Mesendoderm (in vitro differentiated cells): ENCODE measurements at regions not wholly inside any gene's neighbourhood (a gene's known extent, or its start where the extent isn't known, plus 50 kb on each side); places are given as distances from the start of the nearest gene placed in this dataset.

Experiments
- DNase-seq: peaks from one replicate; pipeline ENCODE4 v3.0.0; 2013
- H2AK5ac ChIP-seq: 2 replicates; pipeline ENCODE4 v1.6.1; 2013; ENCODE audit warnings: low read length, inconsistent platforms
- H2BK120ac ChIP-seq: 2 replicates; pipeline ENCODE4 v1.6.1; 2013; ENCODE audit warnings: low read depth, mild to moderate bottlenecking, low read length, moderate library complexity, mixed read lengths
- H2BK15ac ChIP-seq: replicated peaks from 2 replicates; pipeline ENCODE4 v1.6.1; 2013; ENCODE audit warnings: low read depth, mild to moderate bottlenecking, moderate library complexity
- H2BK5ac ChIP-seq: 2 replicates; pipeline ENCODE4 v1.6.1; 2013; ENCODE audit warnings: low read length, inconsistent platforms
- H3K18ac ChIP-seq: 2 replicates; pipeline ENCODE4 v1.6.1; 2013; ENCODE audit warnings: mild to moderate bottlenecking, low read length, mixed read lengths
- H3K23ac ChIP-seq: one replicate; pipeline ENCODE4 v1.6.1; 2013; ENCODE audit warnings: low read length
- H3K27ac ChIP-seq: 2 replicates; pipeline ENCODE4 v1.5.1; 2013; ENCODE audit warnings: low read depth, mild to moderate bottlenecking, inconsistent platforms, low read length, moderate library complexity
- H3K27me3 ChIP-seq: 2 replicates; pipeline ENCODE4 v1.6.1; 2013; ENCODE audit warnings: low read length, control low read depth, mild to moderate bottlenecking, inconsistent platforms; ENCODE audit not compliant: insufficient read depth, poor library complexity
- H3K36me3 ChIP-seq: 2 replicates; pipeline ENCODE4 v1.6.1; 2013; ENCODE audit warnings: low read length, inconsistent platforms; ENCODE audit not compliant: control insufficient read depth, insufficient read depth
- H3K4ac ChIP-seq: one replicate; pipeline ENCODE4 v1.6.1; 2013; ENCODE audit warnings: low read depth, mild to moderate bottlenecking, low read length, moderate library complexity
- H3K4me1 ChIP-seq: 2 replicates; pipeline ENCODE4 v1.6.1; 2013; ENCODE audit warnings: low read depth, low read length, inconsistent platforms; ENCODE audit not compliant: control insufficient read depth
- H3K4me2 ChIP-seq: 2 replicates; pipeline ENCODE4 v1.6.1; 2013; ENCODE audit warnings: low read length
- H3K4me3 ChIP-seq: 2 replicates; pipeline ENCODE4 v1.5.1; 2013; ENCODE audit warnings: mild to moderate bottlenecking, low read length
- H3K56ac ChIP-seq: one replicate; pipeline ENCODE4 v1.6.1; 2013; ENCODE audit warnings: low read length
- H3K79me1 ChIP-seq: 2 replicates; pipeline ENCODE4 v1.6.1; 2013; ENCODE audit warnings: low read length, inconsistent platforms
- H3K79me2 ChIP-seq: 2 replicates; pipeline ENCODE4 v1.6.1; 2013; ENCODE audit warnings: mild to moderate bottlenecking, low read length; ENCODE audit not compliant: control insufficient read depth, insufficient read depth
- H3K9ac ChIP-seq: 2 replicates; pipeline ENCODE4 v1.6.1; 2013; ENCODE audit warnings: low read length, inconsistent platforms
- H4K5ac ChIP-seq: one replicate; pipeline ENCODE4 v1.6.1; 2013; ENCODE audit warnings: low read length
- H4K8ac ChIP-seq: one replicate; pipeline ENCODE4 v1.6.1; 2013; ENCODE audit warnings: low read depth, mild to moderate bottlenecking, control low read depth, low read length, moderate library complexity
- WGBS: extraction: QIAGEN DNeasy Blood & Tissue Kit; methylation state at CpG from one replicate; pipeline ENCODE4 v1.1.7; 2013; ENCODE audit warnings: low lambda C conversion rate, missing lambda C conversion rate; ENCODE audit not compliant: insufficient coverage; ENCODE audit errors: extremely low coverage; 5-methylcytosine and 5-hydroxymethylcytosine counted together

- Histone ChIP-seq H3K4me3 (no peak overlapping the region), H2BK15ac (no peak overlapping the region)
Observed at GRCh38 chr10:120314442-120314841, 142.6 kb upstream of the PLPP4 start.

GRCh38 chr10:120318862-120319261, 138.2 kb upstream of the PLPP4 start:
- no peak overlapping the region for H3K23ac ChIP-seq
- H3K4me1 ChIP-seq: no peaks in the 10 kb centered on the region
- no peak overlapping the region for H2AK5ac ChIP-seq
- no peak overlapping the region for H4K8ac ChIP-seq
- no peak overlapping the region for H2BK120ac ChIP-seq
- no peaks in the 10 kb centered on the region for H3K79me1 ChIP-seq
- no peak overlapping the region for H3K27ac ChIP-seq
- H4K5ac ChIP-seq: no peak overlapping the region
- H3K4ac ChIP-seq: no peak overlapping the region
- no peak overlapping the region for H3K9ac ChIP-seq
- H3K79me2 ChIP-seq: no peaks in the 10 kb centered on the region
- H2BK15ac ChIP-seq: no peak overlapping the region
- H3K4me2 ChIP-seq: no peak overlapping the region
- no peak overlapping the region for H2BK5ac ChIP-seq
- H3K18ac ChIP-seq: no peak overlapping the region
- no peaks in the 10 kb centered on the region for H3K36me3 ChIP-seq
- H3K27me3 ChIP-seq: no peaks in the 10 kb centered on the region
- WGBS: no CpG with 5 or more reads among the region's 3 CpGs
- no peak overlapping the region for H3K56ac ChIP-seq
- DNase-seq: no peak
- H3K4me3 ChIP-seq: no peak overlapping the region

More at GRCh38 chr10:120314442-120314841, 142.6 kb upstream of the PLPP4 start:
- Histone ChIP-seq H4K8ac (no peak overlapping the region), H3K4me2 (no peak overlapping the region), H4K5ac (no peak overlapping the region), H3K79me2 (no peaks in the 10 kb centered on the region), H3K36me3 (no peaks in the 10 kb centered on the region), H2AK5ac (no peak overlapping the region), H3K18ac (no peak overlapping the region), H3K4ac (no peak overlapping the region), H3K9ac (no peak overlapping the region), H3K23ac (no peak overlapping the region), H2BK5ac (no peak overlapping the region), H2BK120ac (no peak overlapping the region), H3K4me1 (no peaks in the 10 kb centered on the region), H3K27me3 (no peaks in the 10 kb centered on the region), H3K27ac (no peak overlapping the region), H3K56ac (no peak overlapping the region), H3K79me1 (no peaks in the 10 kb centered on the region)
- DNase-seq: no peak
- no CpG with 5 or more reads among the region's 1 CpG for WGBS

GRCh38 chr10:120327675-120328074, 129.4 kb upstream of the PLPP4 start:
- Histone ChIP-seq H2BK5ac (no peak overlapping the region), H3K79me2 (no peaks in the 10 kb centered on the region), H3K27me3 (no peaks in the 10 kb centered on the region), H4K8ac (no peak overlapping the region), H2BK120ac (no peak overlapping the region), H3K9ac (no peak overlapping the region), H3K79me1 (no peaks in the 10 kb centered on the region), H3K56ac (no peak overlapping the region), H3K4me2 (no peak overlapping the region), H4K5ac (no peak overlapping the region), H3K27ac (no peak overlapping the region), H2AK5ac (no peak overlapping the region), H3K36me3 (no peaks in the 10 kb centered on the region), H3K4me3 (no peak overlapping the region), H3K18ac (no peak overlapping the region), H3K4ac (no peak overlapping the region), H3K4me1 (no peaks in the 10 kb centered on the region), H3K23ac (no peak overlapping the region), H2BK15ac (no peak overlapping the region)
- WGBS: no CpG with 5 or more reads among the region's 3 CpGs
- DNase-seq: no peak

- Histone ChIP-seq H3K27me3 (no peaks in the 10 kb centered on the region), H3K4me1 (no peaks in the 10 kb centered on the region), H3K79me1 (no peaks in the 10 kb centered on the region), H4K8ac (no peak overlapping the region), H3K4me3 (no peak overlapping the region), H2BK15ac (no peak overlapping the region), H2BK120ac (no peak overlapping the region), H3K56ac (no peak overlapping the region), H3K18ac (no peak overlapping the region), H3K4me2 (no peak overlapping the region), H3K4ac (no peak overlapping the region), H4K5ac (no peak overlapping the region), H2BK5ac (no peak overlapping the region), H3K36me3 (no peaks in the 10 kb centered on the region), H3K27ac (no peak overlapping the region), H3K9ac (no peak overlapping the region), H3K23ac (no peak overlapping the region), H3K79me2 (no peaks in the 10 kb centered on the region), H2AK5ac (no peak overlapping the region)
- no CpG with 5 or more reads among the region's 3 CpGs for WGBS
- no peak for DNase-seq
Observed at GRCh38 chr10:120328647-120329046, 128.4 kb upstream of the PLPP4 start.

- H3K79me1 ChIP-seq: no peaks in the 10 kb centered on the region
- no peak overlapping the region for H2BK5ac ChIP-seq
- no peak overlapping the region for H3K27ac ChIP-seq
- no peaks in the 10 kb centered on the region for H3K36me3 ChIP-seq
- DNase-seq: no peak
- H3K23ac ChIP-seq: no peak overlapping the region
- no peak overlapping the region for H2BK15ac ChIP-seq
- H3K27me3 ChIP-seq: no peaks in the 10 kb centered on the region
- H3K4me3 ChIP-seq: no peak overlapping the region
- no peaks in the 10 kb centered on the region for H3K79me2 ChIP-seq
- H2AK5ac ChIP-seq: no peak overlapping the region
- no peak overlapping the region for H3K56ac ChIP-seq
- H2BK120ac ChIP-seq: no peak overlapping the region
- no peak overlapping the region for H3K4ac ChIP-seq
- no peak overlapping the region for H3K4me2 ChIP-seq
- no CpG with 5 or more reads among the region's 3 CpGs for WGBS
- no peak overlapping the region for H3K9ac ChIP-seq
- H3K18ac ChIP-seq: no peak overlapping the region
- no peak overlapping the region for H4K8ac ChIP-seq
- no peaks in the 10 kb centered on the region for H3K4me1 ChIP-seq
- no peak overlapping the region for H4K5ac ChIP-seq
Observed at GRCh38 chr10:120335553-120335952, 121.5 kb upstream of the PLPP4 start.

- Histone ChIP-seq H4K5ac (no peak overlapping the region), H3K23ac (no peak overlapping the region), H4K8ac (no peak overlapping the region), H3K4ac (no peak overlapping the region), H3K4me2 (no peak overlapping the region), H3K4me1 (no peaks in the 10 kb centered on the region), H3K56ac (no peak overlapping the region), H3K4me3 (no peak overlapping the region), H2BK120ac (no peak overlapping the region), H3K18ac (no peak overlapping the region), H3K36me3 (no peaks in the 10 kb centered on the region), H3K79me1 (no peaks in the 10 kb centered on the region), H3K27me3 (no peaks in the 10 kb centered on the region), H2BK5ac (no peak overlapping the region), H2BK15ac (no peak overlapping the region), H2AK5ac (no peak overlapping the region), H3K79me2 (no peaks in the 10 kb centered on the region), H3K27ac (no peak overlapping the region), H3K9ac (no peak overlapping the region)
- DNase-seq: no peak
Observed at GRCh38 chr10:120336306-120336910, 120.6 kb upstream of the PLPP4 start.
